Ascending aorta (tissue), 2 donors: ENCODE measurements at regions not wholly inside any gene's neighbourhood (a gene's known extent, or its start where the extent isn't known, plus 50 kb on each side); places are given as distances from the start of the nearest gene placed in this dataset.

Experiments
- DNase-seq, 2 donors: peaks; one replicate each; pipeline ENCODE4 v3.0.0-alpha.2; 2019; ENCODE audit warnings: low spot score in 2 of 2
- H3K27ac ChIP-seq, 2 donors: fragments of 200-600 bp; sonication (generic); one replicate each; pipeline ENCODE4 v1.5.1; 2016 to 2017; ENCODE audit warnings: mild to moderate bottlenecking in 1 of 2
- H3K27me3 ChIP-seq: fragments of 200-600 bp; sonication (generic); one replicate; pipeline ENCODE4 v1.5.1; 2017
- H3K36me3 ChIP-seq, 2 donors: fragments of 200-600 bp; sonication (generic); one replicate each; pipeline ENCODE4 v1.5.1; 2016
- H3K4me1 ChIP-seq, 2 donors: fragments of 200-600 bp; sonication (generic); one replicate each; pipeline ENCODE4 v1.5.1; 2016 to 2017; ENCODE audit warnings: mild to moderate bottlenecking in 1 of 2
- H3K4me3 ChIP-seq, 2 donors: fragments of 200-600 bp; sonication (generic); one replicate each; pipeline ENCODE4 v1.5.1; 2016 to 2017; ENCODE audit warnings: mild to moderate bottlenecking in 1 of 2
- H3K9me3 ChIP-seq, 2 donors: fragments of 200-600 bp; sonication (generic); one replicate each; pipeline ENCODE4 v1.5.1; 2016
- intact Hi-C: fragments of 100-400 bp; cut with DNase I; formaldehyde crosslinking; loops from one replicate; pipeline ENCODE4 v1.15.1; 2023
- TF ChIP-seq, protein P1 (sequence below), 3 experiments: fragments of 200-600 bp in 2 of 3; fragments of 450-650 bp in 1 of 3; sonication (generic) in 2 of 3; IDR thresholded peaks; one replicate each; pipeline ENCODE4 v1.5.1; 2016 to 2019; ENCODE audit warnings: antibody characterized with exemption in 3 of 3, mild to moderate bottlenecking in 1 of 3, moderate library complexity in 1 of 3

DNA sequence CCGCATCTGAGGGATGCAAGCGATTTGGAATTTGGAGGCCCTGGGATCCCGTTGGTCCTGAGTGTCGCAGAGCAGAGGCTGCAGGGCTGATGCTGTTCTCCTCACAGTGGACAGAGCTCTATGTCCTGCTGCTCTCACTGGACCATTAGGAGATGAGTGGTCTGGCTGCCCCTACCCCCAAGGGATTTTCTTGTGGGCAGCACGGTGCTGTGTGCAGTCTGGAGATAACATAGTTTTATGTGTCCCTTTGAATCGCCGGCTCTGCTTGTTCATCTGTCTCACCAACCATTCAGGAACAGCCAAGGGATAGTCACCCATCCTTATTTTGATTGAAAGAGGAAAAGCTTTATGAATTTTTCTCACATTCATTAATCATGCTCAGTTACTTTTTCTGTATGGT is 49.9 kb downstream of the CHRM3 start:
- intact Hi-C loops = no loop called here
- H3K36me3 ChIP-seq = no peaks in the 10 kb centered on the region
- no peak overlapping the region for H3K27ac ChIP-seq
- H3K4me1 ChIP-seq = no peaks in the 10 kb centered on the region
- TF ChIP-seq, protein P1, sequence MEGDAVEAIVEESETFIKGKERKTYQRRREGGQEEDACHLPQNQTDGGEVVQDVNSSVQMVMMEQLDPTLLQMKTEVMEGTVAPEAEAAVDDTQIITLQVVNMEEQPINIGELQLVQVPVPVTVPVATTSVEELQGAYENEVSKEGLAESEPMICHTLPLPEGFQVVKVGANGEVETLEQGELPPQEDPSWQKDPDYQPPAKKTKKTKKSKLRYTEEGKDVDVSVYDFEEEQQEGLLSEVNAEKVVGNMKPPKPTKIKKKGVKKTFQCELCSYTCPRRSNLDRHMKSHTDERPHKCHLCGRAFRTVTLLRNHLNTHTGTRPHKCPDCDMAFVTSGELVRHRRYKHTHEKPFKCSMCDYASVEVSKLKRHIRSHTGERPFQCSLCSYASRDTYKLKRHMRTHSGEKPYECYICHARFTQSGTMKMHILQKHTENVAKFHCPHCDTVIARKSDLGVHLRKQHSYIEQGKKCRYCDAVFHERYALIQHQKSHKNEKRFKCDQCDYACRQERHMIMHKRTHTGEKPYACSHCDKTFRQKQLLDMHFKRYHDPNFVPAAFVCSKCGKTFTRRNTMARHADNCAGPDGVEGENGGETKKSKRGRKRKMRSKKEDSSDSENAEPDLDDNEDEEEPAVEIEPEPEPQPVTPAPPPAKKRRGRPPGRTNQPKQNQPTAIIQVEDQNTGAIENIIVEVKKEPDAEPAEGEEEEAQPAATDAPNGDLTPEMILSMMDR (IDR thresholded peaks at IDR 0.05) = no peak
- H3K9me3 ChIP-seq = no peaks in the 10 kb centered on the region
- H3K27me3 ChIP-seq = no peaks in the 10 kb centered on the region
- DNase-seq = no peak
- no peak overlapping the region for H3K4me3 ChIP-seq

DNA sequence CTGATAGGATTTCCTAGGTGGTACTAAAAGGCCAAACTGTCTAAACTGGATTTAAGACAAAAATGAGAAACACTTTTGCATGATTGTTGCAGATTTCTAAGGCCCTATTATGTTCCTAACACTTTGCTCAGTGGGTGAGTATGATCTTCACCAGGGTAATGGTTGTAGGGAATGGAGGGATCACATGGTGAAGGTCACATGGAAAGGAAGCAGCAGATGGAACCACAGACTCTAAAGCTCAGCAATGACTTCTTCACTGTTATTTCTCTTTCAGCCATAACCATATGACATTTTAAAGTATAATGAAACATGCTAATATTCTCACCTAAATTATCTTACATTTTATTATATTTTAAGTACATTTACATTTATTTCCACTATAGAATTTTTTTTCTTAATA is 51.5 kb downstream of the CHRM3 start:
- intact Hi-C loops = no loop called here
- H3K4me3 ChIP-seq = no peak overlapping the region

DNA sequence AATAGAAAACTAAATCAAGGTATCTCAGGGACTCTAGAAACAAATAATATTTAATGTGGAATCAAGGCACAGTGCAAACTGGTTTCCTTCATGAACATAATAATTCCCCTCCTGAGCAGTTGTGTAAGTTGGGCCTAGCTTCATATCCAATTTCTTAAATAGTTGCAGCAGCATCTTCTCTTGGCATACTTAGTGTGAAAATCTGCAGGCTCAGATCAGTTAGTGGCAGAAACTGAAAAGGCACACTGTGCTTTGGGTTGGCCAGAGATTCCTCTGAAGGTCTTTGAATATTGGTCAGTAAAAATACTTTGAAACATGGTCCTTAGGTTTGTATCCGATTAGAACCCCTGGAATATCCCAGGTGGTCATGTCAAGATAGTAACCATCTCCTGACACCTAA is 52.5 kb downstream of the CHRM3 start:
- no peak overlapping the region for H3K27ac ChIP-seq
- no peaks in the 10 kb centered on the region for H3K27me3 ChIP-seq
- H3K36me3 ChIP-seq = no peaks in the 10 kb centered on the region
- no peaks in the 10 kb centered on the region for H3K4me1 ChIP-seq
- H3K9me3 ChIP-seq = no peaks in the 10 kb centered on the region
- no peak for DNase-seq
- intact Hi-C loops = no loop called here
- no peak overlapping the region for H3K4me3 ChIP-seq
- TF ChIP-seq, protein P1 (IDR thresholded peaks at IDR 0.05) = no peak

More for the DNA sequence above, 51.5 kb downstream of the CHRM3 start:
- H3K36me3 ChIP-seq = no peaks in the 10 kb centered on the region
- DNase-seq = no peak
- no peaks in the 10 kb centered on the region for H3K4me1 ChIP-seq
- H3K27ac ChIP-seq = no peak overlapping the region
- no peaks in the 10 kb centered on the region for H3K9me3 ChIP-seq
- TF ChIP-seq, protein P1 (IDR thresholded peaks at IDR 0.05) = no peak
- H3K27me3 ChIP-seq = no peaks in the 10 kb centered on the region

DNA sequence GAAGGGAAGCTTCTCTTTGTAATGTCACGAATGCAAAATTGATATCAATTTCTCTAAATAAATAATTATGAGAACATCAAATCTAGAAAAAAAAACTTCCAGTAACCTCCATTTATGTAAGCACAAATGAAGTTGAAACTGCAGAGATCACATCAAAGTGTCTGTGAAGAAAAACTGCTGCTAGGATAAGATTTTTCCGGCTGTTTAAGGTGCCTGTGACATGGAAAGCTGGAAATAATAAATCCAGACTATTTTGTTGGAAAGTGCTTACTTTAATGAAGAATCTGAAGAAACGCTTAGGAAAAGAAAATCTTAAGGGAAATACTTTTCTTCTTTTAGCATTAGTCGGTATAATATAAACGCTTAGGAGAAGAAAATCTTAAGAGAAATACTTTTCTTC is 57.0 kb downstream of the CHRM3 start:
- no peaks in the 10 kb centered on the region for H3K9me3 ChIP-seq
- intact Hi-C loops = no loop called here
- no peaks in the 10 kb centered on the region for H3K27me3 ChIP-seq
- no peak overlapping the region for H3K4me3 ChIP-seq
- no peak overlapping the region for H3K27ac ChIP-seq
- no peak for DNase-seq
- TF ChIP-seq, protein P1 (IDR thresholded peaks at IDR 0.05) = no peak
- no peaks in the 10 kb centered on the region for H3K36me3 ChIP-seq
- no peaks in the 10 kb centered on the region for H3K4me1 ChIP-seq

DNA sequence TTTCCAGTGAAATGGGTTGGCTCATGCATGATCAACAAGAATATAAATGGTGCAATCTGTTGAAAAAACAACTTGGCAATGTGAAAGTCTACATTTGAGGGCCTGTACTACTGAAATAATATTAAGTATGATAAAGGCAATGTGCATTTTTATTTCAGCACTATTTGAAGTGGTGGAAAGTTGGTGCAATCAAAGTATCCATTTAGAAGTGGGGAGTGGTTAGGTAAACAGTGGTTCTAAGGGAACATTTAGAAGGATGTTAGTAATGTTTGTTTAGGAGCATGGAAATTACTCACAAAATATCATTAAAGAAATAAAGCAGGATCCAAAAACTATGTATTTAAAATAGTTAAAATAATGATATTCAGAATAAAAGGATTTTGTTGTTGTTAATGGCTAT is 60.2 kb downstream of the CHRM3 start:
- H3K9me3 ChIP-seq = no peaks in the 10 kb centered on the region
- no peak overlapping the region for H3K4me3 ChIP-seq
- no peaks in the 10 kb centered on the region for H3K27me3 ChIP-seq
- H3K36me3 ChIP-seq = no peaks in the 10 kb centered on the region
- intact Hi-C loops = no loop called here
- DNase-seq = no peak
- TF ChIP-seq, protein P1 (IDR thresholded peaks at IDR 0.05) = no peak
- H3K4me1 ChIP-seq = no peaks in the 10 kb centered on the region
- no peak overlapping the region for H3K27ac ChIP-seq

DNA sequence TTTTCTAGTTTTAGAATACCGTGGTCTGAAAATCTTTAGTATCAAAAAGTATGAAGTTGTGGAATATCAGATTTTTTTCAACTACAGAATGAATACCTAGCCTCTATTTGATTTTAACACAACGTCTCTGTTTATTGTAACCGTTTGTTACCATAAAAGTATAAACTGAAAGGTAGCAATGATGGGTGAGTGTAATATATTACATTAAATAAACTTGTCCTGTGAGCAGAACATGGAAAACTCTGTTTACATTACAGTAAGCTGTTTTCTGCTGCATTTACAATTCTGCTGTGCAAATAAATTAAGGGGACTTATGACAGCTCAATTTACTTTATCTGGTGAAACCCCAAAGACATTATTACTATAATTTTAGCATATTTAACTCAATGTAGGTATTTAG is 62.5 kb downstream of the CHRM3 start:
- Histone ChIP-seq H3K27ac (no peak overlapping the region), H3K36me3 (no peaks in the 10 kb centered on the region), H3K9me3 (no peaks in the 10 kb centered on the region), H3K4me1 (no peaks in the 10 kb centered on the region), H3K27me3 (no peaks in the 10 kb centered on the region), H3K4me3 (no peak overlapping the region)
- TF ChIP-seq, protein P1 (IDR thresholded peaks at IDR 0.05) = no peak
- no peak for DNase-seq
- intact Hi-C loops = no loop called here
